GM19372 (cell line): ENCODE measurements at regions not wholly inside any gene's neighbourhood (a gene's known extent, or its start where the extent isn't known, plus 50 kb on each side); places are given as distances from the start of the nearest gene placed in this dataset.

ENCODE experiments used
- ATAC-seq: cut with Tn5 transposase; IDR thresholded peaks from one replicate; pipeline ENCODE4 v1.9.1; 2021; ENCODE audit warnings: mild to moderate bottlenecking, low read depth, moderate library complexity; ENCODE audit not compliant: unreplicated experiment

- ATAC-seq = peak; percentile 81
Observed at GRCh38 chr10:1824928-1825327, 87.6 kb upstream of the ADARB2 start.

- ATAC-seq = no peak
Observed at GRCh38 chr10:1814556-1814955, 77.2 kb upstream of the ADARB2 start.

- ATAC-seq = no peak
Observed at GRCh38 chr10:1809139-1809741, 71.9 kb upstream of the ADARB2 start.

- ATAC-seq = no peak
Observed at GRCh38 chr10:1807924-1808323, 70.6 kb upstream of the ADARB2 start.

- ATAC-seq = no peak
Observed at GRCh38 chr10:1807196-1807595, 69.9 kb upstream of the ADARB2 start.

GRCh38 chr10:1802413-1802812, 65.1 kb upstream of the ADARB2 start:
- no peak for ATAC-seq

GRCh38 chr10:1788401-1788800, 51.1 kb upstream of the ADARB2 start:
- ATAC-seq = no peak
